ENCODE measurements at regions not wholly inside any gene's neighbourhood (a gene's known extent, or its start where the extent isn't known, plus 50 kb on each side); places are given as distances from the start of the nearest gene placed in this dataset.
A peak's percentile ranks its signal among the peaks of the same experiment; 100 is the strongest.
"Not testable (repeated sequence)": the region's sequence is repeated elsewhere in the genome, so short reads cannot be mapped to it uniquely, and the experiment has no call there.

- 92% methylated on average over 6 of the region's 6 CpGs; no CpG with 5 or more reads in 1 of the 2 experiments for WGBS, 2 experiments (ENCODE audit: extremely low coverage in 1 of 2, insufficient coverage in 1 of 2, insufficient read length in 1 of 2, insufficient replicate concordance in 2 of 2, low coverage in 1 of 2, low lambda C conversion rate in 2 of 2, missing lambda C conversion rate in 1 of 2)
- H2BK12ac ChIP-seq (ENCODE audit: low read depth, low read length); H2AFZ ChIP-seq (ENCODE audit: low read length); H4K20me1 ChIP-seq (replicated peaks in 1 of 2; ENCODE audit: control insufficient read depth in 1 of 2, insufficient read depth in 2 of 2, low read length in 2 of 2); H3K18ac ChIP-seq (ENCODE audit: extremely low read depth, low read length); H2BK20ac ChIP-seq (ENCODE audit: low read length); FAIRE-seq; H3K4me3 ChIP-seq (ENCODE audit: extremely low read depth in 1 of 4, insufficient read depth in 2 of 4, low read depth in 3 of 4, low read length in 4 of 4); H3K79me1 ChIP-seq (ENCODE audit: low read depth, low read length); H4K5ac ChIP-seq (ENCODE audit: insufficient read length, low read depth, low read length); H3K27ac ChIP-seq (ENCODE audit: low read depth, low read length); H3K56ac ChIP-seq (replicated peaks; ENCODE audit: insufficient read length, low read depth, low read length); H4K91ac ChIP-seq (replicated peaks; ENCODE audit: insufficient read length, low read length); H3K27me3 ChIP-seq (replicated peaks in 1 of 4; ENCODE audit: control insufficient read depth in 3 of 4, extremely low read depth in 1 of 4, insufficient read depth in 3 of 4, low read length in 3 of 4); H3K79me2 ChIP-seq (ENCODE audit: control insufficient read depth in 1 of 2, insufficient read depth in 2 of 2, low read length in 2 of 2); H3K4ac ChIP-seq (replicated peaks; ENCODE audit: insufficient read length, low read depth, low read length); H3K4me1 ChIP-seq (replicated peaks in 1 of 4; ENCODE audit: control insufficient read depth in 3 of 4, insufficient read depth in 4 of 4, low read length in 3 of 4); H3K4me2 ChIP-seq (ENCODE audit: insufficient read depth in 1 of 2, low read depth in 2 of 2, low read length in 2 of 2); H3K23ac ChIP-seq (ENCODE audit: insufficient read length); H4K8ac ChIP-seq (ENCODE audit: extremely low read depth, insufficient read depth, low read length); H3K9me3 ChIP-seq (ENCODE audit: insufficient read depth in 2 of 2, low read depth in 1 of 2, low read length in 1 of 2); H2BK15ac ChIP-seq (ENCODE audit: low read length); CTCF ChIA-PET (ENCODE audit: partially characterized antibody); H3K9ac ChIP-seq (replicated peaks in 1 of 4; ENCODE audit: extremely low read depth in 1 of 4, low read depth in 3 of 4, low read length in 3 of 4); POLR2A ChIA-PET (ENCODE audit: partially characterized antibody); H2BK120ac ChIP-seq (replicated peaks; ENCODE audit: low read depth, low read length); H3K23me2 ChIP-seq (ENCODE audit: low read depth, low read length); DNase-seq (ENCODE audit: low read depth in 1 of 2, low spot score in 2 of 2); H3K36me3 ChIP-seq (ENCODE audit: control insufficient read depth in 2 of 4, insufficient read depth in 4 of 4, low read length in 3 of 4); H3K14ac ChIP-seq (ENCODE audit: insufficient read length); H2BK5ac ChIP-seq (ENCODE audit: low read depth, low read length); H2AK5ac ChIP-seq (ENCODE audit: low read depth, low read length): not testable (repeated sequence)
- peak; percentile 68; the same call in 1 of the 2 replicates for TF ChIP-seq KDM1A (IDR thresholded peaks at IDR 0.05; ENCODE audit: borderline replicate concordance, low read length)
Observed at GRCh38 chr3:24572409-24572808, 77.8 kb upstream of the THRB start.

Data from H1 (cell line).